ENCODE measurements at regions not wholly inside any gene's neighbourhood (a gene's known extent, or its start where the extent isn't known, plus 50 kb on each side); places are given as distances from the start of the nearest gene placed in this dataset.

- Mint-ChIP-seq H3K4me1 (ENCODE audit: insufficient read depth, unreplicated experiment) (no peaks in the 10 kb centered on the region), H3K36me3 (ENCODE audit: insufficient read depth, unreplicated experiment) (no peaks in the 10 kb centered on the region), H3K27me3 (ENCODE audit: insufficient read depth, unreplicated experiment) (peaks cover 21% of the 10 kb centered on the region), H3K4me3 (ENCODE audit: unreplicated experiment) (no peak overlapping the region), H3K27ac (ENCODE audit: low read depth, unreplicated experiment) (no peak overlapping the region), H3K9me3 (ENCODE audit: unreplicated experiment) (no peaks in the 10 kb centered on the region)
- DNase-seq (ENCODE audit: unreplicated experiment), result no peak
- ChIA-PET CTCF (no interaction called here), POLR2A (no interaction called here)
- intact Hi-C loops (cut with micrococcal nuclease), result no loop called here
- TF ChIP-seq, protein P1, sequence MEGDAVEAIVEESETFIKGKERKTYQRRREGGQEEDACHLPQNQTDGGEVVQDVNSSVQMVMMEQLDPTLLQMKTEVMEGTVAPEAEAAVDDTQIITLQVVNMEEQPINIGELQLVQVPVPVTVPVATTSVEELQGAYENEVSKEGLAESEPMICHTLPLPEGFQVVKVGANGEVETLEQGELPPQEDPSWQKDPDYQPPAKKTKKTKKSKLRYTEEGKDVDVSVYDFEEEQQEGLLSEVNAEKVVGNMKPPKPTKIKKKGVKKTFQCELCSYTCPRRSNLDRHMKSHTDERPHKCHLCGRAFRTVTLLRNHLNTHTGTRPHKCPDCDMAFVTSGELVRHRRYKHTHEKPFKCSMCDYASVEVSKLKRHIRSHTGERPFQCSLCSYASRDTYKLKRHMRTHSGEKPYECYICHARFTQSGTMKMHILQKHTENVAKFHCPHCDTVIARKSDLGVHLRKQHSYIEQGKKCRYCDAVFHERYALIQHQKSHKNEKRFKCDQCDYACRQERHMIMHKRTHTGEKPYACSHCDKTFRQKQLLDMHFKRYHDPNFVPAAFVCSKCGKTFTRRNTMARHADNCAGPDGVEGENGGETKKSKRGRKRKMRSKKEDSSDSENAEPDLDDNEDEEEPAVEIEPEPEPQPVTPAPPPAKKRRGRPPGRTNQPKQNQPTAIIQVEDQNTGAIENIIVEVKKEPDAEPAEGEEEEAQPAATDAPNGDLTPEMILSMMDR (IDR thresholded peaks at IDR 0.05; ENCODE audit: unreplicated experiment), result no peak
- no TSS peak for BruUV-seq (replicated peaks)
Observed at GRCh38 chrX:88991583-88992132, 244.6 kb downstream of the CPXCR1 start.

DNA sequence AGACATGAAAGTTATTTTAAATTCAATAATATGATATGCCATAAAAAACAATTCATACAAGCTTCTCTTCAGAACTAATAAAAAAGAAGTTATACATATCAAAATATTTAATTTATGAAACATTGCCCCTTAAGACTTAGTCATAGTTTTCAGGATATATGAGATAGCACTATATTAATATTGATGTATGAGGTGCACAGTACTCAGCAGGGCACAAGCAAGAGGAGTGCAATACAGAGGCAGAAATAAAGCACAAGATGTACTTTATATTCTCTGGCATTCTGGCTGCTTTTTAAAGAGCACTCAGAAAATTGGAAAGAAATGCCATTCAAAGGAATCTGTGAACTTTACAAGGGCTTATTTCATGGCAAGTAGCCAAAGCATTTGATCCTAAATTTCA is 274.9 kb downstream of the CPXCR1 start:
- no peak overlapping the region for H3K4me3 Mint-ChIP-seq (ENCODE audit: unreplicated experiment)
- TF ChIP-seq, protein P1 (IDR thresholded peaks at IDR 0.05; ENCODE audit: unreplicated experiment), result no peak

GRCh38 chrX:89033723-89034122 is 286.7 kb downstream of the CPXCR1 start:
- H3K9me3 Mint-ChIP-seq (ENCODE audit: unreplicated experiment), result peaks cover 15% of the 10 kb centered on the region
- no peaks in the 10 kb centered on the region for H3K27me3 Mint-ChIP-seq (ENCODE audit: insufficient read depth, unreplicated experiment)
- intact Hi-C loops (cut with micrococcal nuclease), result no loop called here
- TF ChIP-seq, protein P1 (IDR thresholded peaks at IDR 0.05; ENCODE audit: unreplicated experiment), result no peak
- no peak for DNase-seq (ENCODE audit: unreplicated experiment)
- no peaks in the 10 kb centered on the region for H3K4me1 Mint-ChIP-seq (ENCODE audit: insufficient read depth, unreplicated experiment)
- CTCF ChIA-PET, result no interaction called here
- H3K36me3 Mint-ChIP-seq (ENCODE audit: insufficient read depth, unreplicated experiment), result no peaks in the 10 kb centered on the region
- POLR2A ChIA-PET, result no interaction called here
- H3K4me3 Mint-ChIP-seq (ENCODE audit: unreplicated experiment), result no peak overlapping the region
- BruUV-seq (replicated peaks), result no TSS peak
- H3K27ac Mint-ChIP-seq (ENCODE audit: low read depth, unreplicated experiment), result no peak overlapping the region

More for the DNA sequence above, 274.9 kb downstream of the CPXCR1 start:
- Mint-ChIP-seq H3K9me3 (ENCODE audit: unreplicated experiment) (peaks cover 16% of the 10 kb centered on the region), H3K27me3 (ENCODE audit: insufficient read depth, unreplicated experiment) (no peaks in the 10 kb centered on the region), H3K4me1 (ENCODE audit: insufficient read depth, unreplicated experiment) (no peaks in the 10 kb centered on the region), H3K27ac (ENCODE audit: low read depth, unreplicated experiment) (no peak overlapping the region), H3K36me3 (ENCODE audit: insufficient read depth, unreplicated experiment) (no peaks in the 10 kb centered on the region)
- BruUV-seq (replicated peaks), result no TSS peak
- no peak for DNase-seq (ENCODE audit: unreplicated experiment)
- intact Hi-C loops (cut with micrococcal nuclease), result no loop called here
- ChIA-PET POLR2A (no interaction called here), CTCF (no interaction called here)

GRCh38 chrX:89034679-89035078 is 287.7 kb downstream of the CPXCR1 start:
- H3K4me1 Mint-ChIP-seq (ENCODE audit: insufficient read depth, unreplicated experiment), result no peaks in the 10 kb centered on the region
- CTCF ChIA-PET, result no interaction called here
- POLR2A ChIA-PET, result no interaction called here
- no TSS peak for BruUV-seq (replicated peaks)
- H3K27me3 Mint-ChIP-seq (ENCODE audit: insufficient read depth, unreplicated experiment), result no peaks in the 10 kb centered on the region
- no peak for DNase-seq (ENCODE audit: unreplicated experiment)
- no peaks in the 10 kb centered on the region for H3K36me3 Mint-ChIP-seq (ENCODE audit: insufficient read depth, unreplicated experiment)
- TF ChIP-seq, protein P1 (IDR thresholded peaks at IDR 0.05; ENCODE audit: unreplicated experiment), result no peak
- H3K9me3 Mint-ChIP-seq (ENCODE audit: unreplicated experiment), result peaks cover 15% of the 10 kb centered on the region
- no peak overlapping the region for H3K4me3 Mint-ChIP-seq (ENCODE audit: unreplicated experiment)
- intact Hi-C loops (cut with micrococcal nuclease), result no loop called here
- no peak overlapping the region for H3K27ac Mint-ChIP-seq (ENCODE audit: low read depth, unreplicated experiment)
